ENCODE measurements at regions not wholly inside any gene's neighbourhood (a gene's known extent, or its start where the extent isn't known, plus 50 kb on each side); places are given as distances from the start of the nearest gene placed in this dataset.

DNA sequence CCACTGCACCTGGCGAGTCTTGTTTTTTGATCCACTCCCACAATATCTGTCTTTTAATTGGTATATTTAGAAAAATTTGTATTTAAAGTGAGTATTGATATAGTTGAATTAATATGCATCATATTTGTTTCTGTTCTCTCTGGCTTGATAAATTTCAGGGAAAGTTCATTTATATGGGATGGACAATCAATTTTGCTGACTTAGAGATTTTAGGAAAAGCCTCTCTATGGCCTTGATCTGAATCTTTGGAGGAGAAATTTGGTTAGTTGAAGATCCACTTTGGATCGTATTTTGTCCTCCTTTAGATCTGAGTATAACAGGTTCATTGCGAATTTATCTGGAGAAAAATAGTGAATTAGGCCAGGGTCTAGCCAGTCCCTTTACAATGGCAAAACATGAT, 67.2 kb downstream of the SPRY2 start:
- H4K91ac ChIP-seq (ENCODE audit: insufficient read depth, low read depth, low read length) = no peak overlapping the region
- intact Hi-C loops (cut with micrococcal nuclease) (no loop called here), dilution Hi-C loops (cut with HindIII; ENCODE audit: low sequenced_read_pairs, unreplicated experiment) (no loop called here), in situ Hi-C loops (cut with MboI; ENCODE audit: low sequenced_read_pairs) (no loop called here)
- ChIA-PET CTCF (interaction anchor here (0.7 kb wide), 1 partner anchor 10 kb away, joined by 4 read pairs; no protein-coding TSS in a partner anchor), POLR2A (ENCODE audit: unreplicated experiment) (no interaction called here)
- no peak overlapping the region for H4K5ac ChIP-seq (ENCODE audit: low read depth, low read length)
- H3K14ac ChIP-seq (replicated peaks; ENCODE audit: low read depth, low read length) = no peak overlapping the region
- no peaks in the 10 kb centered on the region for H3K4me1 ChIP-seq (ENCODE audit: control insufficient read depth, insufficient read depth, low read length)
- BruUV-seq (replicated peaks) = no TSS peak
- H3K27me3 ChIP-seq (ENCODE audit: control insufficient read depth, insufficient read depth, low read length) = no peaks in the 10 kb centered on the region
- no peak overlapping the region for H3K23ac ChIP-seq (ENCODE audit: low read depth, low read length)
- H3K4me3 ChIP-seq (ENCODE audit: insufficient read depth, low read depth, low read length) = no peak overlapping the region
- H2AFZ ChIP-seq (replicated peaks; ENCODE audit: low read length, poor library complexity) = no peak overlapping the region
- DNase-seq (no peak), ATAC-seq (ENCODE audit: low read depth) (no peak)
- no peak overlapping the region for H3K4ac ChIP-seq (ENCODE audit: low read depth, low read length)
- H3K18ac ChIP-seq (ENCODE audit: low read depth, low read length) = no peak overlapping the region
- no peak overlapping the region for H2BK5ac ChIP-seq (ENCODE audit: low read depth, low read length, poor library complexity, severe bottlenecking)
- H2AK9ac ChIP-seq (replicated peaks; ENCODE audit: low read depth, low read length, poor library complexity) = no peak overlapping the region
- H4K20me1 ChIP-seq (ENCODE audit: insufficient read depth, low read length) = no peaks in the 10 kb centered on the region
- no peak overlapping the region for H2BK15ac ChIP-seq (ENCODE audit: low read depth, low read length)
- no peak overlapping the region for H2BK120ac ChIP-seq (ENCODE audit: low read depth, low read length)
- WGBS, 2 experiments (ENCODE audit: extremely low coverage in 2 of 2, insufficient read length in 1 of 2) = 80% methylated on average over 1 of the region's 3 CpGs; no CpG with 5 or more reads in 1 of the 2 experiments
- H4K8ac ChIP-seq (ENCODE audit: low read depth in 2 of 2, low read length in 2 of 2) = no peak overlapping the region
- H3K56ac ChIP-seq (ENCODE audit: extremely low read depth, insufficient read depth, low read length) = no peak overlapping the region
- H2BK20ac ChIP-seq (ENCODE audit: low read depth, low read length) = no peak overlapping the region
- no peak overlapping the region for H3K4me2 ChIP-seq (ENCODE audit: low read depth, low read length)
- no peaks in the 10 kb centered on the region for H3K9me3 ChIP-seq (ENCODE audit: control insufficient read depth, insufficient read depth, low read length)
- H3K9me1 ChIP-seq (ENCODE audit: insufficient read depth, low read length) = no peaks in the 10 kb centered on the region
- no peak overlapping the region for H3K27ac ChIP-seq (ENCODE audit: insufficient read depth, low read length)
- no peaks in the 10 kb centered on the region for H3K36me3 ChIP-seq (ENCODE audit: control insufficient read depth, insufficient read depth, low read length)
- no peak overlapping the region for H2AK5ac ChIP-seq (ENCODE audit: low read depth, low read length)
- TF ChIP-seq CEBPB (IDR thresholded peaks at IDR 0.05; ENCODE audit: low read depth, low read length) = no peak
- peak; percentile 87 for TF ChIP-seq MAFK (IDR thresholded peaks at IDR 0.05; ENCODE audit: low read depth, low read length)
- no peak overlapping the region for H3K9ac ChIP-seq (ENCODE audit: low read depth, low read length)
- H3K79me1 ChIP-seq (ENCODE audit: low read depth in 1 of 2, low read length in 2 of 2) = no peaks in the 10 kb centered on the region

Measured in IMR-90 (cell line).